OCI-LY3 (cell line): ENCODE measurements at regions not wholly inside any gene's neighbourhood (a gene's known extent, or its start where the extent isn't known, plus 50 kb on each side); places are given as distances from the start of the nearest gene placed in this dataset.

Experiments
- CTCF ChIP-seq: fragments of 200-600, 300-600 bp; sonication (generic); IDR thresholded peaks from 2 replicates; pipeline ENCODE4 v1.5.1; 2014; ENCODE audit warnings: antibody characterized with exemption, low read length, low read depth
- EZH2phosphoT487 ChIP-seq: fragments of 200-600 bp; shearing (Covaris generic); IDR thresholded peaks from 2 replicates; pipeline ENCODE4 v1.6.1; 2018; ENCODE audit warnings: antibody characterized with exemption, mixed run types, low read depth

- TF ChIP-seq CTCF (no peak), EZH2phosphoT487 (no peak)
These were observed 93.2 kb downstream of the PCSK1 start for GRCh38 chr5:96339862-96340261.
